ENCODE measurements at regions not wholly inside any gene's neighbourhood (a gene's known extent, or its start where the extent isn't known, plus 50 kb on each side); places are given as distances from the start of the nearest gene placed in this dataset.

DNA sequence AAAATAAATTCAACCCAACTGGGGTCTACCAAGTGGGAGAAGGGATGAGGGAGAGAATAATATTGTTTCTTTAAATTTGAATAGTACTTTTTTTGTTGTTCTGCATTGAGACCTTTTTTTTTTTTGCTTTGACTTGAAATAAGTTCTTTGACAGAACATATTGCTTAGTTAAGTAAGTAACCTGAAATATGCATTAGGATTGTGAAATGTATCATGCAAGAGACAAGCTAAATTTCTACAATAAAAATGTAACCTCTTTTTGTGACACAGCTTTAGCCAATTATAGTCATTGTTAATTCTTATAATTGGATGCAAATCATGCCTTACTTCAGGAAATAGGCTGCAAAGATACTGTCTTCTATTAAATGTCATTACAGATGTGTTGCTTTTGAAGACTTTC, 150.0 kb upstream of the GOT2 start:
- TF ChIP-seq POLR2AphosphoS5 (IDR thresholded peaks at IDR 0.05; ENCODE audit: low read depth, low read length) (no peak), POLR2A (IDR thresholded peaks at IDR 0.05; ENCODE audit: low read depth, low read length) (no peak), TAF1 (IDR thresholded peaks at IDR 0.05; ENCODE audit: borderline replicate concordance, low read depth, low read length) (no peak)

Measured in GM12892 (cell line).